ENCODE measurements at regions not wholly inside any gene's neighbourhood (a gene's known extent, or its start where the extent isn't known, plus 50 kb on each side); places are given as distances from the start of the nearest gene placed in this dataset.

- no peak for TF ChIP-seq TAF1 (IDR thresholded peaks at IDR 0.05; ENCODE audit: low read depth)
- TF ChIP-seq RAD21 (IDR thresholded peaks at IDR 0.05; ENCODE audit: low read depth) = no peak
- TF ChIP-seq CEBPB (IDR thresholded peaks at IDR 0.05) = peak; percentile 75
- TF ChIP-seq MAX (IDR thresholded peaks at IDR 0.05) = no peak
- TF ChIP-seq TEAD4 (IDR thresholded peaks at IDR 0.05) = no peak
- TF ChIP-seq REST (IDR thresholded peaks at IDR 0.05; ENCODE audit: low read depth) = no peak
- TF ChIP-seq NFIC (IDR thresholded peaks at IDR 0.05) = no peak
- no peak for TF ChIP-seq FOXM1 (IDR thresholded peaks at IDR 0.05; ENCODE audit: borderline replicate concordance, low read depth)
- no peak for TF ChIP-seq EP300 (IDR thresholded peaks at IDR 0.05; ENCODE audit: borderline replicate concordance)
- no peak for TF ChIP-seq EGR1 (IDR thresholded peaks at IDR 0.05)
- no peak for TF ChIP-seq USF1 (IDR thresholded peaks at IDR 0.05)
Observed at GRCh38 chr4:156422576-156422975, 468.9 kb upstream of the CTSO start.

All from Ishikawa (cell line).